SK-N-SH treated with all-trans-retinoic acid at 6 μM for 48 hours (cell line): ENCODE measurements at regions not wholly inside any gene's neighbourhood (a gene's known extent, or its start where the extent isn't known, plus 50 kb on each side); places are given as distances from the start of the nearest gene placed in this dataset.
"Not testable (repeated sequence)": the region's sequence is repeated elsewhere in the genome, so short reads cannot be mapped to it uniquely, and the experiment has no call there.

Experiments
- ARNTL ChIP-seq: fragments of 450-650 bp; formaldehyde crosslinking; IDR thresholded peaks from 2 replicates; pipeline ENCODE4 v1.5.0; 2020; ENCODE audit warnings: low read depth, mild to moderate bottlenecking, moderate library complexity, borderline replicate concordance
- BACH2 ChIP-seq: fragments of 250-450 bp; sonication (Bioruptor Pico); IDR thresholded peaks from 2 replicates; pipeline ENCODE4 v1.9.0; 2021; ENCODE audit warnings: mild to moderate bottlenecking, borderline replicate concordance
- CSDC2 ChIP-seq: fragments of 250-450 bp; sonication (Bioruptor Pico); IDR thresholded peaks from 2 replicates; pipeline ENCODE4 v1.5.0; 2020; ENCODE audit warnings: mild to moderate bottlenecking, moderate library complexity
- RARB ChIP-seq: fragments of 250-450 bp; sonication (Bioruptor Pico); IDR thresholded peaks from 2 replicates; pipeline ENCODE4 v1.8.0; 2021; ENCODE audit warnings: mild to moderate bottlenecking, moderate library complexity
- TCF4 ChIP-seq: fragments of 250-450 bp; sonication (Bioruptor Pico); IDR thresholded peaks from 2 replicates; pipeline ENCODE4 v1.8.0; 2021; ENCODE audit warnings: mild to moderate bottlenecking, moderate library complexity, borderline replicate concordance
- TOX ChIP-seq: fragments of 250-450 bp; sonication (Bioruptor Pico); IDR thresholded peaks from 2 replicates; pipeline ENCODE4 v1.8.0; 2021; ENCODE audit warnings: mild to moderate bottlenecking, moderate library complexity, borderline replicate concordance
- ZNF565 ChIP-seq: fragments of 450-650 bp; formaldehyde crosslinking; conservative IDR thresholded peaks from 2 replicates; pipeline ENCODE4 v1.5.0; 2020; ENCODE audit warnings: low read depth, mild to moderate bottlenecking, moderate library complexity
- TF ChIP-seq, protein P1 (sequence below): fragments of 250-450 bp; sonication (Bioruptor Pico); IDR thresholded peaks from 2 replicates; pipeline ENCODE4 v1.8.0; 2020; ENCODE audit warnings: mild to moderate bottlenecking, moderate library complexity, borderline replicate concordance
- TF ChIP-seq, protein P2 (sequence below): fragments of 250-450 bp; sonication (Bioruptor Pico); IDR thresholded peaks from 2 replicates; pipeline ENCODE4 v1.5.1; 2020; ENCODE audit warnings: low read depth, mild to moderate bottlenecking, moderate library complexity

DNA sequence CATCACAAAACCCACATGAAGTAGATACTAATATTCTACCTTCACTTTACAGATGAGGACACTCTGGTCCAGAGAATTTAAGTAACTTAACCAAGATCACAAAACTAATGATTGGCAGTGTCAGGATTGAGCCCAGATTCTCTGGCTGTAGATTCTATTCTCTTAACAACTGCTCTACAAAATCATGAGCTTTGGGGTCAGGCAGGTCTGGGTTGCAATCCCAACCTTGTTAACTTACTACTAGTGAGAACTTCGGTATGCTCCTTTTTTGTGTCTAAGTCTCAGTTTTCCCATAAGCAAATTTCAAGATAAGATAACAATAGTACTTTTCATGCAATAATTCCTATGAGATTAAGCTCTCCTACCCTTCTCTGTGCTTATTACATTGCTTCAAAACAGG, 127.5 kb downstream of the SPDYE17 start:
- TF ChIP-seq, protein P1, sequence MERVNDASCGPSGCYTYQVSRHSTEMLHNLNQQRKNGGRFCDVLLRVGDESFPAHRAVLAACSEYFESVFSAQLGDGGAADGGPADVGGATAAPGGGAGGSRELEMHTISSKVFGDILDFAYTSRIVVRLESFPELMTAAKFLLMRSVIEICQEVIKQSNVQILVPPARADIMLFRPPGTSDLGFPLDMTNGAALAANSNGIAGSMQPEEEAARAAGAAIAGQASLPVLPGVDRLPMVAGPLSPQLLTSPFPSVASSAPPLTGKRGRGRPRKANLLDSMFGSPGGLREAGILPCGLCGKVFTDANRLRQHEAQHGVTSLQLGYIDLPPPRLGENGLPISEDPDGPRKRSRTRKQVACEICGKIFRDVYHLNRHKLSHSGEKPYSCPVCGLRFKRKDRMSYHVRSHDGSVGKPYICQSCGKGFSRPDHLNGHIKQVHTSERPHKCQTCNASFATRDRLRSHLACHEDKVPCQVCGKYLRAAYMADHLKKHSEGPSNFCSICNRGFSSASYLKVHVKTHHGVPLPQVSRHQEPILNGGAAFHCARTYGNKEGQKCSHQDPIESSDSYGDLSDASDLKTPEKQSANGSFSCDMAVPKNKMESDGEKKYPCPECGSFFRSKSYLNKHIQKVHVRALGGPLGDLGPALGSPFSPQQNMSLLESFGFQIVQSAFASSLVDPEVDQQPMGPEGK = not testable (repeated sequence)
- TF ChIP-seq, protein P2, sequence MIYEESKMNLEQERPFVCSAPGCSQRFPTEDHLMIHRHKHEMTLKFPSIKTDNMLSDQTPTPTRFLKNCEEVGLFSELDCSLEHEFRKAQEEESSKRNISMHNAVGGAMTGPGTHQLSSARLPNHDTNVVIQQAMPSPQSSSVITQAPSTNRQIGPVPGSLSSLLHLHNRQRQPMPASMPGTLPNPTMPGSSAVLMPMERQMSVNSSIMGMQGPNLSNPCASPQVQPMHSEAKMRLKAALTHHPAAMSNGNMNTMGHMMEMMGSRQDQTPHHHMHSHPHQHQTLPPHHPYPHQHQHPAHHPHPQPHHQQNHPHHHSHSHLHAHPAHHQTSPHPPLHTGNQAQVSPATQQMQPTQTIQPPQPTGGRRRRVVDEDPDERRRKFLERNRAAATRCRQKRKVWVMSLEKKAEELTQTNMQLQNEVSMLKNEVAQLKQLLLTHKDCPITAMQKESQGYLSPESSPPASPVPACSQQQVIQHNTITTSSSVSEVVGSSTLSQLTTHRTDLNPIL = not testable (repeated sequence)
- not testable (repeated sequence) for TF ChIP-seq BACH2, TCF4, ZNF565, TOX, ARNTL, CSDC2, RARB (CRISPR knock-in tag)
